Posterior cingulate gyrus (tissue), 11 donors: ENCODE measurements at regions not wholly inside any gene's neighbourhood (a gene's known extent, or its start where the extent isn't known, plus 50 kb on each side); places are given as distances from the start of the nearest gene placed in this dataset.
"Not testable (repeated sequence)": the region's sequence is repeated elsewhere in the genome, so short reads cannot be mapped to it uniquely, and the experiment has no call there.

Source experiments
- DNase-seq, 10 donors: peaks; one replicate each; pipeline versions ENCODE4 v3.0.0 to v3.0.0-alpha.2; 2020 to 2021; ENCODE audit warnings: mixed read lengths in 3 of 10
- intact Hi-C: fragments of 100-400 bp; cut with DNase I; formaldehyde crosslinking; loops from one replicate; pipeline ENCODE4 v1.15.1; 2023

DNA sequence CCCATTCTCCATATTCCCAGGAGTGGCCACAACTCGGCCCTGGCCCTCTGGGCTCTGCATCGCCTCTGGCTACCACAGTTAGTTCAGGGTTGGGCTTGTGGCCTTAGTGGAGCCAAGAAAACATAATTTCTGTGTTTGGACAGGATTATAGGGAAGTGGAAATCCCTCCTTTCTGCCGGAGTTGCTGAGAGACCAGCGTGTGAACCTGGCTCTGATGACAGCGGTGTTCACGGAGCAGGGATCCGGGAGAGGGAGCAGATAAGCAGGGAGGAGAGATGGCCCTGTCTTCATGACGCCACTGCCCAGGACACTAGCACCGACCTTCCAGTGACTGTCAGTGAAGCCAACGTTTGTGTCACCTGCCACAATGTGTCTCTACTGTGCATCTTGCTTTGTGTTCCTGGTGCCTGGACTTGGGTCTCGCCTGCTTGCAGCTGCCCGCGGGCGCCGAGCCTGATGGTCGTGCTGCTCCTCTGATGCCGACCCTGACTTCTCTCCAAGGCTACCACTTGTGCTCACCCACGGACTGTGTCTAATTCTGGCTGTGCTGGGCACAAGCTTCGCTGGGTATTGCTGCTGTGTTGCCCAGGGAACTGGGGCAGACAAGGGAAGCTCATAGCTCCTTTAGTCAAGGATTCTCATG lies 67.0 kb upstream of the VIPR2 start:
- intact Hi-C loops = no loop called here

GRCh38 chr7:159210581-159211235 lies 66.0 kb upstream of the VIPR2 start:
- intact Hi-C loops = no loop called here
- no peak for DNase-seq

More for the DNA sequence above, 67.0 kb upstream of the VIPR2 start:
- peak in 8 of 10 donors; percentile 44 to 93 (median 58) for DNase-seq

GRCh38 chr7:159209429-159209828 lies 64.8 kb upstream of the VIPR2 start:
- intact Hi-C loops = no loop called here
- no peak for DNase-seq

DNA sequence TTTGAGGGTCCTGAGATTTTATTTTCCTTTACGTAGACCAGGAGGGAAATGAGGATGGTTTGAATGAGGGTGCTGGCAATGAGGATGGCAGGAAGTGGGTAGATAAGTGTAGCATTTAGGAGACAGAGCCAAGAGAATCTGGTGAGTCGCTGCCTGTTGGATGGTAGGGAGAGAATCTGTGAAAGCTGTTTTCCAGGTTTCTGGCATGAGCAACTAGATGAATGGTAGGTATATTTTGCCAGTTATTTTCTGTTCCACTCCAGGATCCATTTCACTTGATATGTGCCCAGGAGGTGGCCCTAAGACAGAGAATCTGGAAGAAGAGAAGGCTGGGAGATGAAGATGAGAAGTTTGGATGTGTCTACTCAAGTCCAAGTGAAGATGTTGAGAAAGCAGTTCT lies 63.3 kb upstream of the VIPR2 start:
- no peak for DNase-seq
- intact Hi-C loops = no loop called here

DNA sequence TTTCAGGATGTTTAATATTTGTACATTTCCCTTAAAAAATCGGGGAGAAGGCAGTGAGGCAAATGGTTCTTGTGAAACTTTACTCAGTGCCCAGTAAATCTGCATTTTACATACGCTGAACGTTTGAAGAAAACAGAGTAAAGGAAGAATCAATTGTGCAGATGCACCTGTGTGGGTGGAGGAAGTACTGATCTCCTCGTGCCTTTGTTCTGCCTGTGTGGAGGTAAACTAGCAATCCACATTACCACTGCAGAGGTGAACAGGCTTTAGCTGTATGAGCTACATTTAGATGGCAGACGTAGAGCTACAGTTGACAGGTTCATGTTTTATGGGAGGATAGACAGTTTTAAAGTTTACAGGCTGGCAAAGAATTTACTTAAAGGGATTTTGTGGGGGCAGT lies 62.7 kb upstream of the VIPR2 start:
- DNase-seq = no peak
- intact Hi-C loops = no loop called here

- intact Hi-C loops = no loop called here
- DNase-seq = no peak
Measured at GRCh38 chr7:159205833-159206232, 61.2 kb upstream of the VIPR2 start.

- DNase-seq = peak in 1 of 10 donors; percentile 29
- intact Hi-C loops = no loop called here
Measured at GRCh38 chr7:159204664-159205063, 60.0 kb upstream of the VIPR2 start.

GRCh38 chr7:159203253-159203652 lies 58.6 kb upstream of the VIPR2 start:
- peak in 1 of 10 donors; percentile 85 for DNase-seq
- intact Hi-C loops = not testable (repeated sequence)

- peak in 1 of 10 donors; percentile 82 for DNase-seq
- intact Hi-C loops = no loop called here
Measured at GRCh38 chr7:159201722-159202330, 57.2 kb upstream of the VIPR2 start.

DNA sequence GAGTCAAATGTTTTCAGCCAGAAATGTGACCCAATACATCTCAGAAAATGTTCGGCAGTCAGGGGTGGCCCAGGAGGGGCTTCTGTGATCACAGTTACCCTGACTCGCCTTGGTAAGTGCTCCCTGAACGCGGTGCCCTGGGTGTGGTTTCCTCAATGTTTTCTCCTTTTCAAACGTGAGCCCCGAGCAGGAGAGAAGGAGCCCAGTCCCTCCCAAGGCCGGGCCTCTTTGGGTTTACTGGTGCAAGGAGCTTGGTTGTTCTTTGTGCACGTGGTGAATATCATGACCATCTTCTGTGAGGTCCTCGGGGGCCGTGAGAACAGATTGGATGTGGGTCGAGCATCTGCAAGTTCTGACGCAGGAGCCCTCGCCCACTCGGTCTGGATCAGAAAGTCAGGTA lies 55.8 kb upstream of the VIPR2 start:
- intact Hi-C loops = no loop called here
- DNase-seq = no peak

DNA sequence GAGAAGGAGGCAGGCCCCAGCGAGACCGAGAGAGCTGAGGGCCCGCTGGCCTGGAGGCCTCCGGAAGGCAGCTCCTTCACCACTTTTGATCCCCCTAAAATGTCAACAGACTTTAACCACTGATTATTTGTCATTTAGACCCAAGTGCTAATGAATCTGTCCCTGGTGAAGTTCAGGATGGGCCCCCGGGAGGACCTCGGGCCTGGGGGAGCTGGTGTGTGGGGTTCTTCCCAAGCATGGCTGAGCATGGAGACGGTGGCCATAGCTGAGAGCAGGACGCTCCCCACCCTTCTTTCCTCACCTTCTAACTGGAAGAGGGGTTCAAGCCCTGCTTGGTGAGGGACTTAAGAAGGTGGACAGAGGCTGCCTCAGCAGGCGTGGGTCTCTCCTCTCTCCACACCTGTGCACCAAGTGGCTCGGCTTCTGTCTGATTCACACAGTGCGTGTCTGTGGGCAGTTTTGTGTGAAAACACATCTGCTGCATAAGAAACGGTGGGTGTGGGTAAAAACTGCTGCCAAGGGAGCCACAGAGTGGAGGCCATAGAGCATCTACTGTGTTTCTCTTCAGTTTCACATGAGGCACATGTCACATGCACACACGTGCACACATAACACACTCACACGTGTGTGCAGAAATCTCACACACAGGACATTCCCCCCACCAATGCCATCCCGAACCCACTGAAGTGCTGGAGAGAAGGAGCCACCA lies 53.5 kb upstream of the VIPR2 start:
- intact Hi-C loops = no loop called here
- no peak for DNase-seq

DNA sequence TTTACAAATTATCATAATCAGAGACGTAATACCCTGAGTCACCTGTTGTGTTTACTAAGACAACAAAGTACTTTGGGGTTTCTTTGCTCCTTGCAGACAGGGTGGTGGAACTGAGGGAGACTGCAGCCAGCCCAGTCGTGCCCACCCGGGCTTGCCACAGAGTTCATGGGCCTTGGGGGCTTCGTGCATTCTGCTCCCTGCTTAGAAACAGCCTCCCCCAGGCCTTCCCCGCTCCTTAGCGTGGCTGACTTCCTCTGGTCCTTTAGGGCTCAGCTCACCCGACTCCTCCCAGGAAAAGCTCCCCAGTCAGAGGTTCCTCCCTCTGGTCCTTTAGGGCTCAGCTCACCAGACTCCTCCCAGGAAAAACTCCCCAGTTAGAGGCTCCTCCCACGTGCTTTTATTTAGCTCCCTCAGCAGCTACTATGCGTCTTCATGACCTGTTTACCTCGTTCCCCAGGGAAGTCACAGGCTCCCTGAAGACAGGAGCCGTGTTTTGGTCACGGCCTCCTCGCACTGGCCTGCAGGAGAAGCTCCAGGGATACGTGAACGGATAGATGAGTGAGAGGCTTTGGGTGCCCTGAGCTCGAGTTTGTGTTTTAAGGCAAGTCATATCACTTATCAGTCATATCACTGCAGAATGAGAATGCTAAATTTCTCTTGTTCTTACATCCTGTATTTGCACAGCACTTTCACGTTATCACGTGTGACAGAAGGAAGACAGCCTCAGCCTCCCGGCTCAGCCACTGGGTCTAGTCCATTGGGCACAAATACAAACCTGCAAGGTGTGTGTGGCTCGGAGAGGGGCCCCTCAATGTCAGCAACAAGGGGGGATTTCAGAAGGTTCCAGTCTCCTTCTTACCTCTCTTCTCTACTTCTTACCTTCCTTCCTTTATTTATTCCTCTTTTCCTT lies 52.7 kb upstream of the VIPR2 start:
- intact Hi-C loops = no loop called here
- DNase-seq = no peak

DNA sequence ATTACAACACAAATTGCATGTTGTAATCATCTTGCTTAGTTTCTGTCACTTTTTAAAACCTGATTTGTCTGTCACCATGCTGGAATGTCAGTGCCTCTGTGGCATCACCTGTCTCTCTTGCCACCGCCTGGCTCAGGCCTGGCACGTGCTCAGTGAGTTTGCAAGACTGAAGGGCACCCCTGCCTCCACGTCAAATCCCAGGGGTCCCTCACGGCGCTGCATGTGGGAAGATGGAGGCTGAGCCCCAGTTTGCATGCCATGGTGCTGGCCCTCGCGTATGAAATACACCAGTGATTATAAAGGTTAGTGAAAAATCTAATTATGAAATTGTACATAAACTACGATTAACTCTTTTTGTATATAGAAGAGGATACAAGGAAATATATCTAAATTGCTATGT lies 51.9 kb upstream of the VIPR2 start:
- no peak for DNase-seq
- intact Hi-C loops = no loop called here

- intact Hi-C loops = no loop called here
Measured at GRCh38 chr7:159195946-159196345, 51.3 kb upstream of the VIPR2 start.

More at GRCh38 chr7:159195946-159196345, 51.3 kb upstream of the VIPR2 start:
- no peak for DNase-seq
